GM21423 (cell line): ENCODE measurements at regions not wholly inside any gene's neighbourhood (a gene's known extent, or its start where the extent isn't known, plus 50 kb on each side); places are given as distances from the start of the nearest gene placed in this dataset.
"Not testable (repeated sequence)": the region's sequence is repeated elsewhere in the genome, so short reads cannot be mapped to it uniquely, and the experiment has no call there.

Experiments
- ATAC-seq: cut with Tn5 transposase; IDR thresholded peaks from one replicate; pipeline ENCODE4 v1.9.1; 2021; ENCODE audit warnings: mild to moderate bottlenecking, moderate library complexity; ENCODE audit not compliant: unreplicated experiment

DNA sequence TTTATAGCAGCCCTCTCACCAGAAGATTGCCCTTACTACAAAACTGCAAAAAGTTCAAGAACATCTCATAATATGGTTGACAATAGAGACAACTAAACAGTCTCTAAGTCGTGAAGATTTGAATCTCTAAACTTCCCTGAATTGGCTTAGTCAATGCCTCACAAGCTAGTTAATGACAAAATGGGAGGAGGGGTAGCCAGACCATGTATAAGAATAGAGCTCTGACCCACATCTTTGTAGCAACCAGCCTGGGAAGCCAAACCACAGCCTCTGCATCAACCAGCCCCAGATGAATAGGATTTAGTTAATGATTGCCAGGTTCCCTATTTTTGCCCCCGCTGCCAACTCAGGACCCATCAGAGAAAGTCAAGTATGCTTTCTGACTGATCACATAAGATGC, 1265.9 kb upstream of the PCDH10 start:
- not testable (repeated sequence) for ATAC-seq

- ATAC-seq = not testable (repeated sequence)
Measured at GRCh38 chr4:131925662-131926061, 1223.4 kb upstream of the PCDH10 start.

DNA sequence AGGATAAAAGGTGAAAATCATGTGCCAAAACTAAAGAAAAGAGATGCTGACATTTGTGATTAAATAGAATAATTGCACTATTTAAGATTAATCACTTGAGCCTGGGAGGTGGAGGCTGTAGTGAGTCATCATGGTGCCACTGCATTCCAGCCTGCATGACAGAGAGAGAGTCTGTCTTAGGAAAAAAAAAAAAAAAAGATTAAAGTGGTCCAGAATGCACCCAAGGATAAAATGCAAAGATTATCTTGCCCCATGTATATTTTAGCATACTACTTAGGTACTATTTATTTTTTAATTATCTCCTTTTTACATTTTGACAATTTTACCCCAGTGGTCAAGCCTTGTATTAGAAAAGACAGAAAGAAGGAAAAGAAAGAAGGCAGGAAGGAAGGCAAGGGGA, 1181.4 kb upstream of the PCDH10 start:
- ATAC-seq = not testable (repeated sequence)

GRCh38 chr4:131974730-131975129, 1174.4 kb upstream of the PCDH10 start:
- ATAC-seq = no peak

DNA sequence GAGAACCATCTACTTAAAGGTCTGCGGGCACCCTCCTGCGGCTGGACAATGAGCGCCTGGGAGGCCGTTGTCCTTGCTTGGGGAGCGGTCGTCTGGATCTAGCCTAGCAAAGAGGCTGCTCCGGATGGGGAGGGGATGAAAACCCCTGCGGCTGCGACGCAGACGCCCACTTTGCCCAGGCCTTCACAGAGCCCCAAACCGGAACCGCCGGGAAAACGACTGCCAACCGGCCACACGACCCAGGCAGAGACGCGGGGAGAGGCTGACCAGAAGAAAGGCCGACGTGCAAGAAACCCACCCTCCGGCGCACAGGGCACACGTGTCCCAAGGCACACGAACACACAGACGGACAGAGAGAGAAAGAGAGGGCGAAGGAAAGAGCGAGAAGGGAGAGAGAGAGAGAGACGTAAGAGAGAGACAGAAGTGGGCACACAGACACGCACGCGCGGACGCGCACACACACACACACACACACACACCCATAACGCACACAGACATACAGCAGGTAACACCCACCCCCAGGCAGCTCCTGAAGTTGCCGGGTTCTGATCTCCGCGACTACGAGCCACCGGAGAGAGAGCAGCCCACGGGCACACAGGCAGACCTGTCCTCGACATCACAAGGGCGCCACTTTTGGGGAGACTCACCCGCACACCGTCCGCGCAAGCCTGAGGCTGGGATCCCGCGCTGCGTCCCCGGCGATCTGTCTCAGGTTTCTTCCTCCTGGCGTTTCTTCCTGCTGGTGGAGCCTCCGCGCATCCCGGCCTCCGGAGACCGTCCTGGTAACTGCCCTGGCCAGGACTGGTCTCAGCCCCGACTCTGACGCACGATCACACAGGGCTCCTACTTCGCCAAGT, 1173.6 kb upstream of the PCDH10 start:
- not testable (repeated sequence) for ATAC-seq

DNA sequence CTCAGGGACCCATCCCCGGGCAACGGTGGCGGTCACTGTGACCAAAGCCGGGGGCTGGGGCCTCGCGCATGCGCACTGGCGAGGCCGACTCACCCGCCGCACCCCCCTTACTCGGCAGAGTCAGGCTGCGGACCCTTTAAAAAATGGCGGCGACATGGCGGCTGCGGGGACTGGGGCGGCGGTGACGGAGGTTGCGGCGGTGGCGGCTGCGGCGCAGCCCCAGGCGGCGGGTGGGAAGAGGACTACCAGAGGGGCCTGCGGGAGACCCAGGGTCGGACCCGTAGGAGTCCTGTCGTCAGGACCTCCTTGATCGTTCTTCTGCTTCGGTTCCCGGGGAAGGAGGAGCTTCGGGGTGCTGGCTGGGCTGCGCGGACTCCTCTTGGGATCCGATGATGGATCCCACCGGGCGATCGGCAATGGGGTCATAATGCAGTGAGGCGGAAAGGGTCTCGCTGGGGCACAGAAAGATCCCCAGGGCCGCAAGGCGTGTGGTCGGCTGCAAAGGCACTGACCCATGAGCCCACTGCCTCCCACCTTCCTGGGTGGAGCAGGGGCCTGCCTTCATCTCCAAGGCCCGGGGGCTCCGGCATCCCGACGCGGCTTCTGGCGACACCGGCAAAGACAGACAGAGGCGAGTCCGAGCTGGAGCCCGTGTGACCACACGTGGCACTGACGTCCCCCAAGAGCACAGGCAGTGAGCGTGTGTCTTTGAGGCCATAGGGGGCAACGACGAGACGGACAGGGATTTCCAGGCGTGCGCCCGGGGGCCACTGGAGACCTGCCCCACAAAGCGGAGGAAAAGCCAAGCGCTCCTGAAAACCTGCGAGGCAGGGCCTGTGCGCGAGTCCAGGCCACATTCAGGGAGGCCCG, 1172.7 kb upstream of the PCDH10 start:
- ATAC-seq = not testable (repeated sequence)

- ATAC-seq = no peak
Measured at GRCh38 chr4:131978120-131978519, 1171.0 kb upstream of the PCDH10 start.

GRCh38 chr4:131989576-131989975, 1159.5 kb upstream of the PCDH10 start:
- ATAC-seq = no peak

GRCh38 chr4:132001542-132001941, 1147.6 kb upstream of the PCDH10 start:
- ATAC-seq = no peak

GRCh38 chr4:132003593-132003992, 1145.5 kb upstream of the PCDH10 start:
- ATAC-seq = no peak

DNA sequence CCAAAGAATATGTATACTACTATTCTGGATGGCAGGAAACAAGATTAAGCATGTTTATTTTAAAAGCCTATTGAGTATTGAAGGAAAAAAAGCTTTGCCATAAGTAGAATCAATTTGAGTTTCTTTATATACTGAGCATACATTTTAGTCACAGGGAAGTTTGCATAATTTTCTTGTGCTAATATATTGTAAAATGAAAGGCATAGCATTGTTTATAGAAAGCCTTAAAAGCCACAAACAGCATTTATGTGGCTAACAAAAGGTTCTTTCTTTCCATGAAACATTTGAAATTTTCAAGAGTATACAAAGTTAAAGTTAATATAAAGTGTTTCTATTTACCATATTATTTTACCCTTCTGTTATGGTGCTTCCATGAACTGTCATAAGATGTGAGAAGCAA, 1133.8 kb upstream of the PCDH10 start:
- no peak for ATAC-seq

- no peak for ATAC-seq
Measured at GRCh38 chr4:132016703-132017350, 1132.3 kb upstream of the PCDH10 start.

DNA sequence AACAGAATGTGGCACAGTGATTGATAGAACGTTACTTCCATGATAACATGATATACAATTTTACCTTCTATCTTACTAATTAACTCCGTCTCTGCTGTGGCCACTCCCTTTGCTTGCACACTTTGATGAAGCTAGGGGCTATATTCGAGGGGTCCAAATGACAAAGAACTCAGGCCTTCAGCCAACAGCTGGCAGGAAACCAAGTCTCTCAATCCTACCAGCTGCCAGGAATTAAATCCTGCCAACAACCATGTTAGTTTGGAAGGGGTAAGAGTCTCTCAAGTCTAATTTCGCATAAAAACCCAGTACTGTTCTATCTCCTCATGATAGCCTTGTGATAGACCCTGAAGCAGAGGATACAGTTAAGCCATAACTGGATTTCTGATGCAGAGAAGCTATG, 1122.9 kb upstream of the PCDH10 start:
- ATAC-seq = no peak

GRCh38 chr4:132026816-132027215, 1122.3 kb upstream of the PCDH10 start:
- ATAC-seq = no peak

- ATAC-seq = no peak
Measured at GRCh38 chr4:132056496-132056895, 1092.6 kb upstream of the PCDH10 start.

- ATAC-seq = no peak
Measured at GRCh38 chr4:132059227-132059626, 1089.9 kb upstream of the PCDH10 start.

GRCh38 chr4:132062611-132063239, 1086.4 kb upstream of the PCDH10 start:
- no peak for ATAC-seq

DNA sequence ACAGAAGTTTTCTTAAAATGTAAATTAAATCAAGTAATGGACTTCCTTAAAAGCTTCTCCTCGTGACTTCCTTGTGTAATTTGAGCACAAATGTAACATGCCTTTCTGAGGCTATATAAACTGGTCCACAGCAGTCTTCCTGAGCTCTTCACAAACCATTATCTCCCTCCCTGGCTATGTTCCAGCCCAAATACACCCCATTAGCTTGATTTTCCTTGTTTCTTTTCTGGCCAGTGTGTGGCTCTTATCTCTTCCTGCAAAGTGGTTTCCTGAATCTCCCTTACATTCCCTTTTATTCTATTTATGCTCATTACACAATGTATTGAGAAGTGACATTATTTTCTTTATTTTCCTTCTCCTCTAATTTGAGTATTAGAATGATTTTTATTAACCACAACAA, 1085.3 kb upstream of the PCDH10 start:
- ATAC-seq = no peak

GRCh38 chr4:132065940-132066495, 1083.1 kb upstream of the PCDH10 start:
- ATAC-seq = no peak

DNA sequence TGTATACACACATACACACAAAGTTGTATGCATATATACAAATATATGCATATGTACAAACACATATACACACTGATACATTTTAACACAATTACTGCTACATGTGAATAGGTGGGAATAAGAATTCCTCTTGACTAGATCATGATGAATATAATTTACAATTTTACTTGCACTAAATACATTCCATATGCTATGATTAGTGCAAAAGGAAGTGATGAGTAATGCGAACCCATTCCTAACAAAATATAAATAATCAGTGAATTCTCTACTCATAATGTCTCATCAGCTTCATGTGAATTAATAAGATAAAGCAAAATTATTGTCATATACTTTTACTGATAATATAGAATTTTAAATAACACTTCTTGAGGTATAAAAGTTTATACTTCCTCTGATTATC, 1077.3 kb upstream of the PCDH10 start:
- ATAC-seq = no peak

DNA sequence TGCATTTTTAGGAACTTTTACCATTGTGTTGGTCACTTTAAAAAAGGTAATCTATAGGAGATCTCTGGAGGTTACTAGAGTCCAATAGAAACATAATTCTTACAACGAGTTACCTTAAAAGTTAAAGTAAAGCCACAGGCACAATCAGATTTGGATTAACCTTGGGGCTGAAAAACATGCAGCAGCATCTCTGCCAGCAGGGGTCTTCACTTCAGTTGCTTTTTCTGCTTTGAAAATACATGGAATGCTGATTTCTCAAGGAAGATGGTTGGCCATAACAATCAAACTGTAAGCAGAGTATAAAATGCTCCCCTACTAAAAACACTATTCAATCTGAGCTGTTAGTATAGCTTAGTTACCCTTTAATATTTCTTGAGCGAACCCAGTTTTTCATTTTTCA, 1072.3 kb upstream of the PCDH10 start:
- ATAC-seq = no peak
